ENCODE measurements at regions not wholly inside any gene's neighbourhood (a gene's known extent, or its start where the extent isn't known, plus 50 kb on each side); places are given as distances from the start of the nearest gene placed in this dataset.

- no peak for TF ChIP-seq CTCF (IDR thresholded peaks at IDR 0.05)
- no peaks in the 10 kb centered on the region for H3K27me3 ChIP-seq
- H3K27ac ChIP-seq = no peak overlapping the region
- H3K36me3 ChIP-seq = no peaks in the 10 kb centered on the region
- no peaks in the 10 kb centered on the region for H3K4me1 ChIP-seq (ENCODE audit: control insufficient read depth in 1 of 2, insufficient read depth in 1 of 2, low read depth in 1 of 2, low read length in 1 of 2)
- no peaks in the 10 kb centered on the region for H3K9me3 ChIP-seq
- H3K4me3 ChIP-seq (ENCODE audit: low read depth in 1 of 2, low read length in 1 of 2) = no peak overlapping the region
These were observed 225.3 kb upstream of the CXorf66 start for GRCh38 chrX:140190441-140191108.

GRCh38 chrX:140180585-140180984 is 215.3 kb upstream of the CXorf66 start:
- Histone ChIP-seq H3K27ac (no peak overlapping the region), H3K4me1 (ENCODE audit: control insufficient read depth in 1 of 2, insufficient read depth in 1 of 2, low read depth in 1 of 2, low read length in 1 of 2) (no peaks in the 10 kb centered on the region)
- no peak for TF ChIP-seq CTCF (IDR thresholded peaks at IDR 0.05)

GRCh38 chrX:140177821-140178220 is 212.5 kb upstream of the CXorf66 start:
- H3K27me3 ChIP-seq = no peaks in the 10 kb centered on the region
- no peaks in the 10 kb centered on the region for H3K9me3 ChIP-seq
- H3K4me1 ChIP-seq (ENCODE audit: control insufficient read depth in 1 of 2, insufficient read depth in 1 of 2, low read depth in 1 of 2, low read length in 1 of 2) = no peaks in the 10 kb centered on the region
- H3K27ac ChIP-seq = no peak overlapping the region
- TF ChIP-seq CTCF (IDR thresholded peaks at IDR 0.05) = no peak
- no peak overlapping the region for H3K4me3 ChIP-seq (ENCODE audit: low read depth in 1 of 2, low read length in 1 of 2)
- H3K36me3 ChIP-seq = no peaks in the 10 kb centered on the region

More at GRCh38 chrX:140180585-140180984, 215.3 kb upstream of the CXorf66 start:
- Histone ChIP-seq H3K4me3 (ENCODE audit: low read depth in 1 of 2, low read length in 1 of 2) (no peak overlapping the region), H3K27me3 (no peaks in the 10 kb centered on the region), H3K9me3 (no peaks in the 10 kb centered on the region), H3K36me3 (no peaks in the 10 kb centered on the region)

GRCh38 chrX:140172401-140172800 is 207.1 kb upstream of the CXorf66 start:
- no peaks in the 10 kb centered on the region for H3K4me1 ChIP-seq (ENCODE audit: control insufficient read depth in 1 of 2, insufficient read depth in 1 of 2, low read depth in 1 of 2, low read length in 1 of 2)
- H3K36me3 ChIP-seq = no peaks in the 10 kb centered on the region
- no peaks in the 10 kb centered on the region for H3K27me3 ChIP-seq
- H3K27ac ChIP-seq = no peak overlapping the region
- no peak for TF ChIP-seq CTCF (IDR thresholded peaks at IDR 0.05)
- no peak overlapping the region for H3K4me3 ChIP-seq (ENCODE audit: low read depth in 1 of 2, low read length in 1 of 2)
- no peaks in the 10 kb centered on the region for H3K9me3 ChIP-seq

- Histone ChIP-seq H3K4me3 (ENCODE audit: low read depth in 1 of 2, low read length in 1 of 2) (no peak overlapping the region), H3K36me3 (no peaks in the 10 kb centered on the region), H3K27ac (no peak overlapping the region), H3K4me1 (ENCODE audit: control insufficient read depth in 1 of 2, insufficient read depth in 1 of 2, low read depth in 1 of 2, low read length in 1 of 2) (no peaks in the 10 kb centered on the region), H3K27me3 (no peaks in the 10 kb centered on the region), H3K9me3 (no peaks in the 10 kb centered on the region)
- TF ChIP-seq CTCF (IDR thresholded peaks at IDR 0.05) = no peak
These were observed 202.2 kb upstream of the CXorf66 start for GRCh38 chrX:140167551-140167950.
